ENCODE measurements at regions not wholly inside any gene's neighbourhood (a gene's known extent, or its start where the extent isn't known, plus 50 kb on each side); places are given as distances from the start of the nearest gene placed in this dataset.

- H3K9me3 ChIP-seq (ENCODE audit: low read length): no peaks in the 10 kb centered on the region
- ChIA-PET POLR2A (no interaction called here), CTCF (ENCODE audit: unreplicated experiment) (no interaction called here)
- H4K20me1 ChIP-seq (ENCODE audit: insufficient read depth, low read length): no peaks in the 10 kb centered on the region
- H2AFZ ChIP-seq (ENCODE audit: low read length): no peak overlapping the region
- BruUV-seq (replicated peaks): no TSS peak
- intact Hi-C loops (cut with micrococcal nuclease; ENCODE audit: unreplicated experiment): no loop called here
- no peak overlapping the region for H3K4me3 ChIP-seq (ENCODE audit: low read depth, low read length, poor library complexity, severe bottlenecking)
- H3K4me2 ChIP-seq (ENCODE audit: low read length): no peak overlapping the region
- H3K4me1 ChIP-seq (ENCODE audit: insufficient read depth, low read length, poor library complexity, severe bottlenecking): no peaks in the 10 kb centered on the region
- no peak for TF ChIP-seq EZH2phosphoT487 (IDR thresholded peaks at IDR 0.05; ENCODE audit: borderline replicate concordance, low read depth, low read length)
- no peak for TF ChIP-seq CTCF (conservative IDR thresholded peaks at IDR 0.05; ENCODE audit: low read length)
- no peak for DNase-seq (ENCODE audit: low spot score)
- no peaks in the 10 kb centered on the region for H3K9me2 ChIP-seq (ENCODE audit: insufficient read depth, low read length)
- H3K27ac ChIP-seq (ENCODE audit: low read depth, low read length, poor library complexity, severe bottlenecking): no peak overlapping the region
- H3K79me2 ChIP-seq (ENCODE audit: insufficient read depth, low read depth, low read length): no peaks in the 10 kb centered on the region
- no peaks in the 10 kb centered on the region for H3K36me3 ChIP-seq (ENCODE audit: insufficient read depth, low read length)
These were observed 215.3 kb upstream of the AR start for GRCh38 chrX:67328476-67328875.

- DNase-seq (ENCODE audit: low spot score): no peak
- Histone ChIP-seq H3K4me2 (ENCODE audit: low read length) (no peak overlapping the region), H3K4me3 (ENCODE audit: low read depth, low read length, poor library complexity, severe bottlenecking) (no peak overlapping the region), H3K79me2 (ENCODE audit: insufficient read depth, low read depth, low read length) (no peaks in the 10 kb centered on the region), H3K36me3 (ENCODE audit: insufficient read depth, low read length) (no peaks in the 10 kb centered on the region), H3K27ac (ENCODE audit: low read depth, low read length, poor library complexity, severe bottlenecking) (no peak overlapping the region), H3K4me1 (ENCODE audit: insufficient read depth, low read length, poor library complexity, severe bottlenecking) (no peaks in the 10 kb centered on the region), H3K9me2 (ENCODE audit: insufficient read depth, low read length) (no peaks in the 10 kb centered on the region), H4K20me1 (ENCODE audit: insufficient read depth, low read length) (no peaks in the 10 kb centered on the region), H3K9me3 (ENCODE audit: low read length) (no peaks in the 10 kb centered on the region), H2AFZ (ENCODE audit: low read length) (no peak overlapping the region)
- BruUV-seq (replicated peaks): no TSS peak
- TF ChIP-seq EZH2phosphoT487 (IDR thresholded peaks at IDR 0.05; ENCODE audit: borderline replicate concordance, low read depth, low read length) (no peak), CTCF (conservative IDR thresholded peaks at IDR 0.05; ENCODE audit: low read length) (no peak)
- ChIA-PET CTCF (ENCODE audit: unreplicated experiment) (no interaction called here), POLR2A (no interaction called here)
- intact Hi-C loops (cut with micrococcal nuclease; ENCODE audit: unreplicated experiment): no loop called here
These were observed 209.5 kb upstream of the AR start for GRCh38 chrX:67334323-67334722.

- Histone ChIP-seq H3K4me3 (ENCODE audit: low read depth, low read length, poor library complexity, severe bottlenecking) (no peak overlapping the region), H3K4me2 (ENCODE audit: low read length) (no peak overlapping the region), H4K20me1 (ENCODE audit: insufficient read depth, low read length) (no peaks in the 10 kb centered on the region), H3K9me3 (ENCODE audit: low read length) (no peaks in the 10 kb centered on the region), H3K79me2 (ENCODE audit: insufficient read depth, low read depth, low read length) (no peaks in the 10 kb centered on the region), H3K27ac (ENCODE audit: low read depth, low read length, poor library complexity, severe bottlenecking) (no peak overlapping the region), H3K9me2 (ENCODE audit: insufficient read depth, low read length) (no peaks in the 10 kb centered on the region), H2AFZ (ENCODE audit: low read length) (no peak overlapping the region), H3K4me1 (ENCODE audit: insufficient read depth, low read length, poor library complexity, severe bottlenecking) (no peaks in the 10 kb centered on the region), H3K36me3 (ENCODE audit: insufficient read depth, low read length) (no peaks in the 10 kb centered on the region)
- intact Hi-C loops (cut with micrococcal nuclease; ENCODE audit: unreplicated experiment): no loop called here
- no peak for TF ChIP-seq CTCF (conservative IDR thresholded peaks at IDR 0.05; ENCODE audit: low read length)
- TF ChIP-seq EZH2phosphoT487 (IDR thresholded peaks at IDR 0.05; ENCODE audit: borderline replicate concordance, low read depth, low read length): no peak
- no peak for DNase-seq (ENCODE audit: low spot score)
- POLR2A ChIA-PET: no interaction called here
- CTCF ChIA-PET (ENCODE audit: unreplicated experiment): no interaction called here
- BruUV-seq (replicated peaks): no TSS peak
These were observed 205.6 kb upstream of the AR start for GRCh38 chrX:67338262-67338661.

Measured in OCI-LY7 (cell line).